Epithelial cell of prostate (primary cell): ENCODE measurements at regions not wholly inside any gene's neighbourhood (a gene's known extent, or its start where the extent isn't known, plus 50 kb on each side); places are given as distances from the start of the nearest gene placed in this dataset.

ENCODE experiments used
- DNase-seq: peaks from one replicate; pipeline ENCODE4 v3.0.0-alpha.2; 2011; ENCODE audit warnings: low read depth, low spot score
- H3K27ac ChIP-seq: fragments of 450-650 bp; 2 replicates; pipeline ENCODE4 v1.5.1; 2017; ENCODE audit warnings: mild to moderate bottlenecking

GRCh38 chr3:148631124-148631903 lies 66.4 kb upstream of the AGTR1 start:
- no peak for DNase-seq
- no peak overlapping the region for H3K27ac ChIP-seq

- peak overlapping the region; percentile 53 for H3K27ac ChIP-seq
- DNase-seq = no peak
Observed at GRCh38 chr3:148641722-148642121, 56.0 kb upstream of the AGTR1 start.

GRCh38 chr3:148642214-148642613 lies 55.5 kb upstream of the AGTR1 start:
- H3K27ac ChIP-seq = peak overlapping the region; percentile 53
- no peak for DNase-seq

GRCh38 chr3:148642616-148643015 lies 55.1 kb upstream of the AGTR1 start:
- peak overlapping the region; percentile 53 for H3K27ac ChIP-seq
- peak; percentile 8 for DNase-seq

- DNase-seq = no peak
- H3K27ac ChIP-seq = peak overlapping the region; percentile 53
Observed at GRCh38 chr3:148643389-148643840, 54.3 kb upstream of the AGTR1 start.

- no peak for DNase-seq
- H3K27ac ChIP-seq = no peak overlapping the region
Observed at GRCh38 chr3:148646126-148646665, 51.5 kb upstream of the AGTR1 start.
